HG03565 (cell line): ENCODE measurements at regions not wholly inside any gene's neighbourhood (a gene's known extent, or its start where the extent isn't known, plus 50 kb on each side); places are given as distances from the start of the nearest gene placed in this dataset.

Experiments used
- ATAC-seq: cut with Tn5 transposase; IDR thresholded peaks from one replicate; pipeline ENCODE4 v1.9.1; 2021; ENCODE audit warnings: mild to moderate bottlenecking, moderate library complexity; ENCODE audit not compliant: unreplicated experiment

DNA sequence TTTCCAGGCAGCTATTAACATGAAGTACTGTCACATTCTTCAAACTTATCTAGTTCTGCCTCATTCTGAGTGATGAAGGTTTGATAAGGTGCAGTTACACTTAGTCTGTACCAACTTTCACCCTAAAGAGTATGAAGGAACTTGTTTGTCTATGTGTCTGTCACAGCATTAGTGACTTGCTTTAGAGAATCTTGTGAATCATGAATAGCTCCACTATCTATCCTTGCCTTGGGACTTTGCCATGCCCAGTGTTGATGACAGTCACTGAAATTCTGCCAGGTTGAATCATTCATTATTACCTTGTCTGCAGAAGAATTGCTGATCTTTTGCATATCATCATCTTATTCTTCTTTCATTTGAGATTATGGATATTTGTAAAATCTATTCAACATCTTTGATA is 50.9 kb upstream of the A1CF start:
- no peak for ATAC-seq

DNA sequence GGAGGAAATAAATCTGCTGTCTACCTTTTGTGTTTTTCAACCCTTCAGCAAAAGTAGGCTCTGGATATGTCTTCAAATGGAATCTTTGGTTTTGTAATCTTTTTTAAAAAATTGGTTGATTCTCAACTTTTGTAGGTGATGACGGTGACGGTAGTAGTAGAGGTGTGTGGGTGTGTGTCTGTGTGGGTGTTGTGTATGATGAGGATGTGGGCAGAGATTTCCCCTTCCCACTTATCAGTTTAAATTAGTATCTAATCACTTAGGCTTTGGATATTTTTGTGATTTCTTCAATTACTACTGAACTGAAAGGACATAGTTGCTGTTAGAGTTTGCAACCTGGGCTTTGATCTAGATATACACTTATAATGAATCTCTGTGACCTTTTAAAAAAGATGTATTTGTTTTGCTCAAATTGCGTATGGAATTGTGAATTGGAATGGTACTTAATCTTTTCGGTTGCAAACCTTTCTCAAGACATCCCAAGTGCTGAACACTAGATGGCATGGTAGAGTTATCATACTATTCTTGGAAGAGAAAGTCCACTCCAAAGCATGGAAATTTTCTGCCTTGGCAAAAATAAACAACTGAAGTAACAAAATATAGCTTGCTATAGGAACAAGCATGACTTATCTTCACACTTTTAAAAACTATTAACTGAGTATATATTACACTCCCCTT is 51.9 kb upstream of the A1CF start:
- ATAC-seq, result no peak

DNA sequence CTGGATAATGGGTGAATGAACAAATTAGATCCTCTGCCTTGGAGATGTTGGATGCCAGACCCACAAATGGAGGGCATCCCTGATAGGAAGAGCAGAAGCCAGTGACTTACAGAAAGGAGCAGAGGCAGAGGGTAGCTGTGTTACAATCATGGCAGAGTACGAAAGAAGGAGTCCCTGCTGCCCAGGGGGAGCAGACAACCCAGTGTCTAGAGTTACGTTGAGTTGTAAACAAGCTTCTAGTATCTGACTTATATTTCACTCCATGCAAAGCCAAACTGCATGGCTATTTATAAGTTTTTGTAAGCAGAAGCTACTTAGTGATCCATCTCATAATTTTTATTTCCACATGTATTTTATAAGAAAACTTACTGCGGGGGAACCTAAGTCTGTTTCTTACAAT is 56.2 kb upstream of the A1CF start:
- ATAC-seq, result no peak

DNA sequence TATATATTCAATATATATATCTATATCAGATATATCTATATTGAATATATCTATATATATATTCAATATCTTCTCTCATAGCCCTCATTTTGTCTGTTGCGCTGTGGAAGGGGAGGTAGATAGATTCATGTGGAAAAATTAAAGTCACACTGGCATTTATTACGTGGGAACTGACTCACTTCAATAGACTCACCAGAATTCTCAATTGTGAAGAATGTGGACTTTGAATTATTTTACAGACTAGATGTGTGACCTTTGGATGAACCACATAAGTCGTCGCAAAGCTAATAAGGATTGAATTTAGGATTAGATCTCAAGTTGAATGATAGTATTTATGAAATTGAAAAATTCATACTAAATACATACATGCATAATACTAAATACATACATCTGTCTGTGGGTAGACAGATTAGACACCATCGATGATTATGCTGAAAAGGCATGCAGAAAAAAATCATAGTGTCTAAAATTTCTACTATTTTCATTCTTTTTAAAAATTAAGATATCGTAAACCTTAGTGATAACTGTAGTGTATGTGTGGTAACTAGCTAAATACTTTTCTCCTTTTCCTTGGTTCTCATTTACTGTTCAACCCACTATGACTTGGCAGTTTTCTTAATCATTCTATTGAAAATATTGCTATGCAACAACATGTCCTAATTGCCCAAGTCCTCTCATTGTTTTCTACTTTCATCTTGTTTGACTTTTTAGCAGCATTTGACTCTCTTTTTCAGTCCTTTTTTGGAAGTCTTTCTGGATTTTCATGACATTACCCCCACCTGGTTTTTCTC is 61.8 kb upstream of the A1CF start:
- ATAC-seq, result no peak

DNA sequence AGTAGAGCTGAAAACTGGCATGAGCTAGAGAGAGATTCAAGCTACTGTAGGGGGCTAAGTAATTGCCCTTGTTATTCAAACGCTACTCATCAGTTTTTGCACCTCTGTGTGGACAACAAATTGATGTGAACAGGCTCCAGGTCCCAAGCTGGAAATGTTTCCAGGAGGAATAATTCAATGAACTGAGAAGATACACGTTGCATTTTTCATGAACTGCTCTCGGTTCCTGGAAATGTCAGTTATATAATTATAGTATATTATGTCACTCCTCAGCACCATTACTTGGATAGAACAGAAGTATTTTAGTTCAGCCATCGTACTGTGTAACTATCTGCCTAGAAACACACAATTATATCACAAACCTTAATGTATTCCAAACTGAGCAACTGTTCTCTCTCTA is 65.9 kb upstream of the A1CF start:
- ATAC-seq, result no peak

GRCh38 chr10:50961297-50961696 is 75.9 kb upstream of the A1CF start:
- ATAC-seq, result no peak

- no peak for ATAC-seq
Measured at GRCh38 chr10:50963063-50963462, 77.6 kb upstream of the A1CF start.

- ATAC-seq, result no peak
Measured at GRCh38 chr10:50968386-50969091, 83.1 kb upstream of the A1CF start.

DNA sequence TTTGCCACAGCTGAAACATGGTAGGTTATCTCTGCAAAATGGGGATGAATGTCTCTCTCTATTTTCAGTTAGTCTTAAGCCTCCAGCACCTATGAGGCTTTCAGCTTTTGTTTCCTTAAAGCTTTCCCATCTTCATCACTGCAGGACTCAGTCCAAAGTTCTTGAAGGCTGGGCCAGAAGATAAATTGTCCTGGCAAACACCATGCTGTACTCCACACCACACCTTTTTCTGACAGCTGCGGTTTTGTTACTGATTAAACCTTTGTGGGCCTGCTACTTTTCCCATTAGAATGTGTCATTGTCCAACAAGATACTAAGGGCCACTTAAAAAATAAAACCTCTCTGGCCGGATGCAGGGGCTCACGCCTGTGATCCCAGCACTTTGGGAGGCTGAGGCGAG is 87.2 kb upstream of the A1CF start:
- ATAC-seq, result no peak

DNA sequence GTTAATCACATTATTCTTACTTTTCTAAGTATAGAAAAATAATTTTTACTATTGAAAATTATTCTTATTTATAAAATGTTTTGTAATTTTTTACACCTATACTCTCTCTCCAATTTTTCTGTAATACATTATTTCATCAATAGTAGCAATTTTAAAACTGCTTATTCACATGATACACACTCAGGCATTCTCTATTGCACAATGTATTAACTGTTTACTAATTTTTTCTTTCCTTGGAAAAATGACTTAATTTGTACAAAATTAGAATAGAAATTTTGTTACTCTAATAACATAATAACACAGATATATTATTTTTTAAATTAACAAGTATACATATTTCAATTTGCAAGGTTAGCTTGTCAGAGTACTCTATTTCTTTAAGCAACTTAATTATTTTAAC is 92.9 kb upstream of the PRKG1 start:
- ATAC-seq, result no peak

GRCh38 chr10:50981904-50982303 is 92.4 kb upstream of the PRKG1 start:
- ATAC-seq, result no peak

GRCh38 chr10:50982989-50983388 is 91.3 kb upstream of the PRKG1 start:
- ATAC-seq, result no peak

DNA sequence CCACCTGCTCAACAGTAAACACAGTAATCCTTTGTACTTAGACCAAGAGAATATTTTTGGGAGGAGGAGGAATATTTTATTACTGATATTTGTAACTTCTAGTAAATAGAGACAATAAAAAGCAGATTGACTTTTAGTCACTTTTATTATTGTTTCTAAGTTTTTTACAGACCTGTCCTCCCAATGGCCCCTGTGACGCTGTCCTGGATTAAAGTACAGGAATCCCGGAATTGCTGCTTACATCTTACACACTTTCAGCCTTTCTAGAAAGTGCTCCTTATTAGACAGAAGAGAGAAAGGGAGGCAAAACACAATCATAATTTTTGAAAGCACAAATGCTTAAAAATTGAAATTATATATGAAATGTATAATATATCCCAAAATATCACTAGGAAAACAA is 86.4 kb upstream of the PRKG1 start:
- ATAC-seq, result no peak

DNA sequence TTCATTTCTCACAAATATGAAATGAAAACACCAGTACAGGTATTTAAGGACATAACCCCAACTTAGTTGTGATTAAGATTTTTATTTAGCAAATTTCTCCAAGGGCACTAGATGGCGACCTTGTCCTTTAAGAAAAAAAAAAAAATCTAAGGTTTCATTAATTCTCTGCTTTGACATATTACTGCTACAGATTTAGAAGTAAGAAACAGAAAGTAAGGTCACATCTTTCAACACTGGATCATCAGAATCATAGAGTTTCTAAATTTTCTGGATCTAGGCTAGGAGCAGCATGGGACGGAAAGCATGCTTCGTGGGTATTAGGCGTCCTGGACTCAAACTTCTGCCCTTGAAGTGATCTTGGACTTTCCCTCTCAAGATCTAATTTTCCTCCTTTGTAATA is 85.5 kb upstream of the PRKG1 start:
- ATAC-seq, result no peak

DNA sequence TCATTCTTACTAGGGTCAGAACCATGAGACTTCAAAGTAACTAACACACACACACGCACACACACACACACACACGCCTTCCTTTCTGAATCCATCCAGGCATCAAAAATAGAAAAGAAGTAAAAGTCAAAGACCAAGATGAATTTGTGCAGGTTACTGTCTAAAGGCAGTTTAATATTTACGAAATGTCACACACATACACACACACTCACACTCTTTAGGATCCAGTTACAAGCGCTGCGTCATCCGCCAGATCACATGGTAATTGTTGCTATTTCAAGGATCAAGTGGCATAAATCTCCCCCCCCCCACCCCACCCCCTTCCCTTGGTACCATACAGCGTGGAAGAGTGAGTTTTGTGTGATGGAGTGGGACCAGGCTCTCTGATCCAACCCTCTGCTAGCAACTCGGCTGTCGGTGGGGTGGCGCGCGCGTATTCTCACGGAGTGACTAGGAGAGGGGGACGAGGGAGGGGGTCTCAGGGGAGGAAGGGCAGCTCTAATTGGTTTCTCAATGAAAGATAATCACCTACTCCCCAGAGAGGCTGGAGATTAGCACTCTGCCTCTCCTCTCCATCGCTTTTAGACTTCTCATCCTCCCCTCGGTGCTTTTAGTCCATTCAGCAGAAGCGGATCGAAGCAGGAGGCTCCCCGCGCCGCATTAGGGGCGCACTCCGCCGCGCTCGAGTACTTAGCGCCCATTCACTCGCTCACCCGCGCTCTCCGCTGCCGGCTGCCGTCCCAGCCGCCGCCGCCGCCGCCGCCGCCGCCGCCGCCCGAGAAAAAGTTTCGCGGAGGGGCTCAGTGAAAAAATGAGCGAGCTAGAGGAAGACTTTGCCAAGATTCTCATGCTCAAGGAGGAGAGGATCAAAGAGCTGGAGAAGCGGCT is 83.5 kb upstream of the PRKG1 start:
- ATAC-seq, result no peak

- ATAC-seq, result no peak
Measured at GRCh38 chr10:50991456-50992355, 82.6 kb upstream of the PRKG1 start.

DNA sequence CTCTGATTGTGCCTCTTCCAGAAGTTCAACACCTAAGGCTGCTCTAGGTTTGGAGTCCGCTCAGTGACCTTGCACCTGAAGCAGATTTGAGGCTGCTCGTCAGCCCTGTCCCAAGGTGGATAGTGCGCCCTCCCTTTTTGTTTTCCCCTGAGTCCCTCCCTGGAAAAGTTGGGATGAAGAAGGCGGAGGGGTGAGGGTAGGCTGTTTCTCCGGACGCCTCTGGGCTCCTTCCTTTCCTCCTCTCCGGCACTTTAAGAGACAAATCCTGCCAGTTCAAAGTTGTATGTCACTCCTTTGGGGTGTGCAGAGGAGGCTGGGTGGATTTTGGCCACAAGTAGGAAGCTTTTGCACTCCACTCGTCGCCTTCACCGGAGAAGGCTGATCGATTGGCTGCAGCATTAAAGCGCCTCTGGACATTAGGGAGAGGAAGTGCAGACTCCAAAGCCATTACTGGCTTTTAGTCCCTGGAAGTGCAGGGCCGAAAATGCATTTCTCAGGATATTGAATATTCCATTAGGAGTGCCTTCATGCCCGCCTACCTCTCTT is 81.9 kb upstream of the PRKG1 start:
- ATAC-seq, result no peak

DNA sequence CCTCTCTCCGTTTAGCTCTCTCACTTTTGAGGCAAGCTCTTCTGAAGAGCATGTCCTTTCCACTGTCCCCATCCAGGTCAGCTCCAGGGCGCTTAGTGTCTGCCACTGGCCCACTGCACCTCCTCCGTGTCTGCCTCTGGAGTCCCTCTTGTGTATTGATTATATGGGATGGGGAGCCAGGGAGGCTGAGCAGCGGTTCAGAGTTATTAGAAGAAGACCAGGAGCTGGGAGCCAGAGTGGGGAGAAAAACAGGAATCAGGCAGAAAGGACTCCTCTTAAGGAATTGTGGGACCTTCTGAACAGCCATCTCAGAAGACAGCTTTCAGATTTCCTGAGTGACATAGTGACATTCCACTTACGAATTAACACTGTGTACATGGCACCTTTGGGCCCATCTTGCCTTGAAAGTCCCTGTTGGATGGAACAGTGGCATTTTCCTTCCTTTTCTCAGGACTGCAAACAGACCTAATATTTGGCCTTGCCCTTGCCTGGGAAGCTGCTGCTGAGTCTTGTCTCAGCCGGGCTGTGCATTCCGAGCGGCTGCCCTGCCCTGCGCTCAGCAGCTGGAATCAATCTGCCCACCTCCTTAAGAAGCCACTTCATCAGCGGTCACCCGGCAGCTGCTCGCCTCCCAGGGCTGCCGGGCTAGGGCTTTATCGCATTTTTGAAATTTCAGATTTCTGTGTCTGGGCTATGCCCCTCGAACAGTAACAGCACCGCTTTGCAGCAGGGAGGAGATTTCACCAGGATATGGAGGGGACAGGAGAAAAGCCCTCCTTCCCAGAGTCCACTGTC is 81.1 kb upstream of the PRKG1 start:
- no peak for ATAC-seq

- no peak for ATAC-seq
Measured at GRCh38 chr10:50993771-50994251, 80.5 kb upstream of the PRKG1 start.
